Activated CD8-positive, alpha-beta T cell treated with anti-CD3 and anti-CD28 coated beads for 36 hours (primary cell): ENCODE measurements at regions not wholly inside any gene's neighbourhood (a gene's known extent, or its start where the extent isn't known, plus 50 kb on each side); places are given as distances from the start of the nearest gene placed in this dataset.
"Not testable (repeated sequence)": the region's sequence is repeated elsewhere in the genome, so short reads cannot be mapped to it uniquely, and the experiment has no call there.

Experiments
- ATAC-seq: fragments of 200-7000 bp; cut with Tn5 transposase; one replicate; pipeline ENCODE4 v1.10.0; 2021; ENCODE audit warnings: mild to moderate bottlenecking, moderate library complexity
- CTCF ChIA-PET: fragments of 350-600 bp; sonication (Branson Sonifier 250); formaldehyde crosslinking; loops from one replicate; lab custom pipeline; 2021; ENCODE audit warnings: antibody characterized with exemption; lab: Charles Lee
- POLR2A ChIA-PET: fragments of 350-600 bp; sonication (Branson Sonifier 250); formaldehyde crosslinking; loops from one replicate; lab custom pipeline; 2021; ENCODE audit warnings: antibody characterized with exemption; lab: Charles Lee
- DNase-seq: peaks from one replicate; pipeline ENCODE4 v3.0.0-alpha.2; 2020
- H3K27ac Mint-ChIP-seq: one replicate; pipeline ENCODE4 v1.8.0; 2021; ENCODE audit warnings: mild to moderate bottlenecking, mixed read lengths
- H3K27me3 Mint-ChIP-seq: one replicate; pipeline ENCODE4 v1.8.0; 2021; ENCODE audit warnings: mixed read lengths
- H3K36me3 Mint-ChIP-seq: one replicate; pipeline ENCODE4 v1.8.0; 2021; ENCODE audit warnings: low read depth, mixed read lengths
- H3K4me1 Mint-ChIP-seq: one replicate; pipeline ENCODE4 v1.8.0; 2021; ENCODE audit warnings: low read depth, mixed read lengths
- H3K4me3 Mint-ChIP-seq: one replicate; pipeline ENCODE4 v1.8.0; 2021; ENCODE audit warnings: mild to moderate bottlenecking, moderate library complexity, mixed read lengths
- H3K9me3 Mint-ChIP-seq: one replicate; pipeline ENCODE4 v1.8.0; 2021; ENCODE audit warnings: mixed read lengths
- intact Hi-C: fragments of 100-400 bp; cut with micrococcal nuclease; formaldehyde crosslinking; loops from one replicate; pipeline ENCODE4 v1.10.0; 2022
- TF ChIP-seq, protein P1 (sequence below): fragments of 200-600 bp; IDR thresholded peaks from one replicate; pipeline ENCODE4 v1.8.0; 2022; ENCODE audit warnings: antibody characterized with exemption, mild to moderate bottlenecking

DNA sequence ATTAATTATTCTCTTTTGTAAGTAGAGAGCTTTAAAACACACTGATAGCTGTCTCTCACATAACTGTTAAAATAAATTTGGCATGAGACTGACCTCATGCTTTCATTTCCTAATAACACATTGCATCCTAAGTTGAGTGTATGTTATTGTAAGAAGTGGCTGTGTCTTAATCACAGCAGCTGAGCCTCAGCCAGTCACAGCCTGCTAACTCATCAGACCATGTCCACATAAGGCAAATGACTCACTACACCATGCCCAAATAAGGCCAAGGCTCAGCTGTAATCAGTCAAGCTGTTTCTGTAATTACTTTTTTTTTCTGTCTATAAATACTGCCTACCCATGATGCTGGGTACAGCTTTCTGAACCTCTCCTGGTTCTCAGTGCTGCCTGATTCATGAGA lies 860.9 kb downstream of the XPNPEP1 start:
- intact Hi-C loops, result no loop called here
- H3K4me3 Mint-ChIP-seq, result no peak overlapping the region
- no peak for DNase-seq
- H3K36me3 Mint-ChIP-seq, result no peaks in the 10 kb centered on the region
- no peak for ATAC-seq
- no peak overlapping the region for H3K27ac Mint-ChIP-seq
- ChIA-PET CTCF (no interaction called here), POLR2A (no interaction called here)
- H3K9me3 Mint-ChIP-seq, result peaks cover 6% of the 10 kb centered on the region
- TF ChIP-seq, protein P1, sequence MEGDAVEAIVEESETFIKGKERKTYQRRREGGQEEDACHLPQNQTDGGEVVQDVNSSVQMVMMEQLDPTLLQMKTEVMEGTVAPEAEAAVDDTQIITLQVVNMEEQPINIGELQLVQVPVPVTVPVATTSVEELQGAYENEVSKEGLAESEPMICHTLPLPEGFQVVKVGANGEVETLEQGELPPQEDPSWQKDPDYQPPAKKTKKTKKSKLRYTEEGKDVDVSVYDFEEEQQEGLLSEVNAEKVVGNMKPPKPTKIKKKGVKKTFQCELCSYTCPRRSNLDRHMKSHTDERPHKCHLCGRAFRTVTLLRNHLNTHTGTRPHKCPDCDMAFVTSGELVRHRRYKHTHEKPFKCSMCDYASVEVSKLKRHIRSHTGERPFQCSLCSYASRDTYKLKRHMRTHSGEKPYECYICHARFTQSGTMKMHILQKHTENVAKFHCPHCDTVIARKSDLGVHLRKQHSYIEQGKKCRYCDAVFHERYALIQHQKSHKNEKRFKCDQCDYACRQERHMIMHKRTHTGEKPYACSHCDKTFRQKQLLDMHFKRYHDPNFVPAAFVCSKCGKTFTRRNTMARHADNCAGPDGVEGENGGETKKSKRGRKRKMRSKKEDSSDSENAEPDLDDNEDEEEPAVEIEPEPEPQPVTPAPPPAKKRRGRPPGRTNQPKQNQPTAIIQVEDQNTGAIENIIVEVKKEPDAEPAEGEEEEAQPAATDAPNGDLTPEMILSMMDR, result no peak
- H3K4me1 Mint-ChIP-seq, result no peaks in the 10 kb centered on the region
- H3K27me3 Mint-ChIP-seq, result no peaks in the 10 kb centered on the region

DNA sequence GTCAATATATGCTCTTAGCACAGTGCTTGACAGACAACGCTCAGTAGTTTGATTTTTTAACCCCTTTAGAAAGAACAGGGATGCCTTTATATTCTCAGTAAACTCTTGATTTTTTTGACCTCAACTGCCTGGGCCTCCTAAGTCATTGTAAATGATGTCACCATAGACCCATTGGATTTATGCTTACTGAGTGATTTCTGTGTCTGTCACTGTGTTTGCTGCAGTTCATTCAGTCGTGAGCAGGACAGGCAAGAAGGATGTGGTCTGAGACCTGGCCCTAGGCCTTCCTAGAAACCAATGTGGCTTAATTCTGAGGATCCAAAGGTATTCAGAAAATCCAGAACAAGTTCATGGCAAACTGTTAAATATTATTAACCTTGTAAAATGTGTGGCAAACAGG lies 868.1 kb downstream of the XPNPEP1 start:
- H3K27ac Mint-ChIP-seq, result no peak overlapping the region
- no peak for ATAC-seq
- H3K4me1 Mint-ChIP-seq, result no peaks in the 10 kb centered on the region
- ChIA-PET CTCF (no interaction called here), POLR2A (no interaction called here)
- TF ChIP-seq, protein P1, result no peak
- H3K9me3 Mint-ChIP-seq, result peaks cover 2% of the 10 kb centered on the region
- no peaks in the 10 kb centered on the region for H3K36me3 Mint-ChIP-seq
- no peak for DNase-seq
- H3K4me3 Mint-ChIP-seq, result no peak overlapping the region
- H3K27me3 Mint-ChIP-seq, result no peaks in the 10 kb centered on the region
- intact Hi-C loops, result no loop called here

DNA sequence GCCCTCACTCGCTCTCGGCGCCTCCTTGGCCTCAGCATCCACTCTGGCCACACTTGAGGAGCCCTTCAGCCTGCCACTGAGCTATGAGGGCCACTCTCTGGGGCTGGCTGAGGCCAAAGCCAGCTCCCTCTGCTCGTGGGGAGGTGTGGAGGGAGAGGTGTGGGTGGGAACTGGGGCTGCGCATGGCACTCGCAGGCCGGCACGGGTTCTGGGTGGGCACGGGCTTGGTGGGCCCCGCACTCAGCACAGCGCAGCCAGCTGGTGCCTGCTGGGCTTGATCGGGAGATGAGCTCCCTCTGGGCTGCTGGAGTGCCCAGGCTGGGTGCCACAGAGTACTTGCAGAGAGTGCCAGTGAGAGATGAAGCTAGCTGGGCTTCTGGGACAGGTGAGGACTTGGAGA lies 875.5 kb downstream of the XPNPEP1 start:
- intact Hi-C loops, result no loop called here
- Mint-ChIP-seq H3K27ac (no peak overlapping the region), H3K27me3 (no peaks in the 10 kb centered on the region), H3K4me3 (no peak overlapping the region), H3K4me1 (no peaks in the 10 kb centered on the region), H3K9me3 (peaks cover 7% of the 10 kb centered on the region), H3K36me3 (no peaks in the 10 kb centered on the region)
- ATAC-seq (no peak), DNase-seq (no peak)
- TF ChIP-seq, protein P1, result no peak
- CTCF ChIA-PET, result no interaction called here
- POLR2A ChIA-PET, result no interaction called here

DNA sequence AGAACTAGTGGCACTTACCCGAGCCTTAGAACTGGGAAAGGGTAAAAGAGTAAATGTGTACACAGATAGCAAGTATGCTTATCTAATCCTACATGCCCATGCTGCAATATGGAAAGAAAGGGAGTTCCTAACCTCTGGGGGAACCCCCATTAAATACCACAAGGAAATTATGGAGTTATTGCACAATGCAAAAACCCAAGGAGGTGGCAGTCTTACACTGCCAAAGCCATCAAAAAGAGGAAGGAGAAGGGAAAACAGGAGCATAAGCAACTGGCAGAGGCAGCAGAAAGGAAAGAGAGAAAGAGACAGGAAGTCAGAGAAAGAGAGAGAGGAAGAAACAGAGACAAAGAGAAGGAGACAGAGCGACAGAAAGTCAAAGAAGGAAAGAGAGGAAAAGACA lies 876.9 kb downstream of the XPNPEP1 start:
- H3K9me3 Mint-ChIP-seq, result peaks cover 10% of the 10 kb centered on the region
- intact Hi-C loops, H3K4me3 Mint-ChIP-seq, H3K27ac Mint-ChIP-seq, ATAC-seq, H3K27me3 Mint-ChIP-seq, CTCF ChIA-PET, H3K4me1 Mint-ChIP-seq, DNase-seq, H3K36me3 Mint-ChIP-seq, POLR2A ChIA-PET: not testable (repeated sequence)

DNA sequence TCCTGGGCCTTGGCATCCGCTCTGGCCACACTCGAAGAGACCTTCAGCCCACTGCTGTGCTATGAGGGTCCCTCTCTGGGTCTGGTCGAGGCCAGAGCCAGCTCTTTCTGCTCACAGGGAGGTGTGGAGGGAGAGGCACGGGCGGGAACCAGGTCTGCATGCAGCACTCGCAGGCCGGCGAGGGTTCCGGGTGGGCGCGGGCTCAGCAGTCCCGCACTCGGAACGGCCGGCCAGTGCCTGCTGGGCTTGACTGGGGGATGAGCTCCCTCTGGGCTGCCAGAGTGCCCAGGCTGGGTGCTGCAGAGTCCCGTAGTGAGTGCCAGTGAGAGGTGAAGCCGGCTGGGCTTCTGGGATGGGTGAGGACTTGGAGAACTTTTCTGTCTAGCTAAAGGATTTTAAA lies 882.7 kb downstream of the XPNPEP1 start:
- intact Hi-C loops, result no loop called here
- CTCF ChIA-PET, result no interaction called here
- Mint-ChIP-seq H3K27me3 (no peaks in the 10 kb centered on the region), H3K4me1 (no peaks in the 10 kb centered on the region), H3K4me3 (no peak overlapping the region), H3K36me3 (no peaks in the 10 kb centered on the region), H3K9me3 (peaks cover 7% of the 10 kb centered on the region), H3K27ac (no peak overlapping the region)
- TF ChIP-seq, protein P1, result no peak
- ATAC-seq (no peak), DNase-seq (no peak)
- POLR2A ChIA-PET, result no interaction called here

DNA sequence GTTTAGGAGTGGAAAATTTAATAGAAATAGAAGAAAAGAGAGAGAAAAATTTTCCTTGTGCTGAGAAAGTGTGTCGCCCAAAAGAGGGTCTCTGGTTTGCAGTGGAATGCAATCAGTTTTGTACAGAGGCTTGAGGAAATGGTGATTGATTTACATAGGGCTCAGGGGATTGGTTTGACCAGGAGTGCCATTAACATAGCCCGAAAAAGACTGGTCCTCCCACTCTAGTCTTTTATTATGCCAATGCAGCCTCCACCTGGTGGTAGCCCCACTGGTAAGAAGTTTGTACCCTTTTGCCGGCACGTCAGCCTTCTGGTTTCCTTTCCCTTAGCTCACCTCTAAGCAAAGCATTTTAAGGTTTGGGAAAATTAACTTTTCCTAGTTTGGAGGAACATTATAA lies 885.3 kb downstream of the XPNPEP1 start:
- H3K4me3 Mint-ChIP-seq, result no peak overlapping the region
- POLR2A ChIA-PET, result no interaction called here
- TF ChIP-seq, protein P1, result no peak
- H3K9me3 Mint-ChIP-seq, result peaks cover 7% of the 10 kb centered on the region
- CTCF ChIA-PET, result no interaction called here
- no peaks in the 10 kb centered on the region for H3K4me1 Mint-ChIP-seq
- H3K36me3 Mint-ChIP-seq, result no peaks in the 10 kb centered on the region
- H3K27ac Mint-ChIP-seq, result no peak overlapping the region
- no peaks in the 10 kb centered on the region for H3K27me3 Mint-ChIP-seq
- intact Hi-C loops, result no loop called here
- DNase-seq (no peak), ATAC-seq (no peak)
